ENCODE measurements at regions not wholly inside any gene's neighbourhood (a gene's known extent, or its start where the extent isn't known, plus 50 kb on each side); places are given as distances from the start of the nearest gene placed in this dataset.

- no peak for DNase-seq (ENCODE audit: low read depth in 4 of 4, low spot score in 3 of 4)
Measured at GRCh38 chr5:110218981-110219380, 507.5 kb downstream of the TMEM232 start.

- no peak for DNase-seq (ENCODE audit: low read depth in 4 of 4, low spot score in 3 of 4)
Measured at GRCh38 chr5:110219769-110220168, 506.7 kb downstream of the TMEM232 start.

DNA sequence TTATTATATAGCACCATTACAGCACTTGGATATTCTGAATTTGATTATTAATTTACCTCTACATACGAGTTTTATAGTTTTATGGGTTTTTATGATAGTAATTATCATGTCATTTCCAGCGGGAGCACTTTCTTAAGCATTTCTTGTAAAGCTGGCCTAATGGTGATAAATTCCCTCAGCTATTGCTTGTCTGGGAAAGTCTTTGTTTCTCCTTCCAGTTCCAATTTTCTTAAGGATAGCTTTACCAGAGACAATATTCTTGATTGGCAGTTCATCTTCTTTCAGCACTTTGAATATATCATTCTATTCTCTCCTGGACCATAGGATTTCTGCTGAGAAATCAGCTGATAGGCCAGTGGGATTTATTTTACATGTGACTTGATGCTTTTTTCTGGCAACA is 505.4 kb downstream of the TMEM232 start:
- no peak for DNase-seq (ENCODE audit: low read depth in 4 of 4, low spot score in 3 of 4)

GRCh38 chr5:110224050-110224449 is 502.4 kb downstream of the TMEM232 start:
- no peak for DNase-seq (ENCODE audit: low read depth in 4 of 4, low spot score in 3 of 4)

- no peak for DNase-seq (ENCODE audit: low read depth in 4 of 4, low spot score in 3 of 4)
Measured at GRCh38 chr5:110225949-110226348, 500.5 kb downstream of the TMEM232 start.

- DNase-seq (ENCODE audit: low read depth in 4 of 4, low spot score in 3 of 4): no peak
Measured at GRCh38 chr5:110239786-110240185, 486.7 kb downstream of the TMEM232 start.

DNA sequence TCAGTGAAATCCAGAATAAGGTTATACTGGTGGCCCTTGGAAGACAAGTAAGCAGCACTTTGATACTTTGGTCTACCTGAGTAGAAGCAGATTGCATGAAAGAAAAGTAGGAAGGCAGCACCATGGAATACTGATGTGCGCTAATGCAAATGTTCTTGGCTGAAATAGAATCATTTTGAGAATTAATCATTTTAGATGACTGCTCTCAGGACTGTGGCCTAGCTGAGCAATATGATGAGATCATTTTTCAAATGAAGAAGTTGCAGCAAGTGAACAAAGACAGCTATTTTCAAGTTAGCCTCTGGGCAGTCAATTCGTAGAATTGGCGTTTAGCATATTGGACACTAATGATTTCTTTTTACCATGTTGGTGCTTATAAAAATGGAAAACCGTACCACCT is 483.5 kb downstream of the TMEM232 start:
- DNase-seq (ENCODE audit: low read depth in 4 of 4, low spot score in 3 of 4): no peak

GRCh38 chr5:110248921-110249320 is 477.6 kb downstream of the TMEM232 start:
- no peak for DNase-seq (ENCODE audit: low read depth in 4 of 4, low spot score in 3 of 4)

DNA sequence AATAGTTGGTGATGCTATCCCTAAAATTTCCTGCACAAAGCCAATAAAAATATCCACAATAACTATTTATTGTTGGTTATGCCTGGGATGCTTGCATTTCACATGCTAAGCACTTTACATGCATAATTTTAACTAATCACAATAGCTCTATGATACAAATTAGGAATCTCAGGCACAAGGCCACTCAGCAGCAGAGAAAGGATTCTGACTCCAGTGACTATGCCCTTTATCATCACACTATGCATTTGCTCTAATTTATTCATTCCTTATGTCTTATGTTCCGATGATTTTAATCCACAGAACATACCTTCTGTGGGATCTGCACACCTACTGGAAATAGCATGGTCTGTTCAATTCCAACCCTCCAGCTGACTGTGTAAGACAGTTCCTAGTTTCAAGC is 476.1 kb downstream of the TMEM232 start:
- DNase-seq (ENCODE audit: low read depth in 4 of 4, low spot score in 3 of 4): no peak

- no peak for DNase-seq (ENCODE audit: low read depth in 4 of 4, low spot score in 3 of 4)
Measured at GRCh38 chr5:110250755-110251154, 475.7 kb downstream of the TMEM232 start.

GRCh38 chr5:110251366-110251765 is 475.1 kb downstream of the TMEM232 start:
- DNase-seq (ENCODE audit: low read depth in 4 of 4, low spot score in 3 of 4): no peak

GRCh38 chr5:110255194-110255593 is 471.3 kb downstream of the TMEM232 start:
- no peak for DNase-seq (ENCODE audit: low read depth in 4 of 4, low spot score in 3 of 4)

- DNase-seq (ENCODE audit: low read depth in 4 of 4, low spot score in 3 of 4): no peak
Measured at GRCh38 chr5:110256298-110256697, 470.2 kb downstream of the TMEM232 start.

DNA sequence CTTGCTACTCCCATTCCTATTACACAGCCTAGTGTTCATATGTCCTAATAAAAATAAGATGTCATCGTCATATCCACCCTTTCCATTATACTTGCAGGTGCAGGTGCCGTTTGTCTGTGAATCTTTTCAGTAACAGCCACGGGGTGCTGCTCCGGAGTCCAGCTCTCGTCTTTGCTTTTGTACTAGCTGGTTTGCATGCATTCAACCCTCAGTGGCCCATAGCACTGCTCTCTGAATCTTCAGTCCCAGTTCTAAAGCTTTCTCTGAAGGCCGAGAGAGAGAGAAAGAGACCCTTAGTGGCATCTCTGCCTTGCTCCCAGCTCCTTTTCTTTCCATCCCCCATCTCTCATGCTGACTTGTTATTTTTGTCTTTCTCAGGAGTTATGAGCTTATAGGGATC is 468.5 kb downstream of the TMEM232 start:
- no peak for DNase-seq (ENCODE audit: low read depth in 4 of 4, low spot score in 3 of 4)

- no peak for DNase-seq (ENCODE audit: low read depth in 4 of 4, low spot score in 3 of 4)
Measured at GRCh38 chr5:110258460-110259216, 467.8 kb downstream of the TMEM232 start.

GRCh38 chr5:110262749-110263148 is 463.7 kb downstream of the TMEM232 start:
- DNase-seq (ENCODE audit: low read depth in 4 of 4, low spot score in 3 of 4): no peak

GRCh38 chr5:110264661-110265060 is 461.8 kb downstream of the TMEM232 start:
- no peak for DNase-seq (ENCODE audit: low read depth in 4 of 4, low spot score in 3 of 4)

DNA sequence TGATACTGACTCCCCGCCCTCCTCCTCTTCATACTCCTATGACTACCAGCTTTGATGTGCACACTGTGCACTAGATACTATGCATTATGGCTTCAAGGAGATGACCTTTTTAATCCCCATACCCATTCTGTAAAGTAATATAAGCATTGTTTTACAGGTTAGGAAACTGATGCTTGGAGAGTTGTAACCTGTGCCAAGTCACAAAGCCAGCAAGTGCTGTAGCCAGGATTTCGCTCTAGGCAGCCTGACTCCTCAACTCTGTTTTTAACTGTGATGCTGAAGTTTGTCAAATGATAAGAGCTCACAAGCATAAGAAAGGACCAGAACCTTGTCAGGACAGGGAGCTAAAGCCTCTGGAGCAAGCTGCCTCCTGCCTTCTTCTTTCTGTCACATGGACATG is 461.3 kb downstream of the TMEM232 start:
- DNase-seq (ENCODE audit: low read depth in 4 of 4, low spot score in 3 of 4): no peak

- no peak for DNase-seq (ENCODE audit: low read depth in 4 of 4, low spot score in 3 of 4)
Measured at GRCh38 chr5:110267714-110268113, 458.8 kb downstream of the TMEM232 start.

GRCh38 chr5:110268283-110268682 is 458.2 kb downstream of the TMEM232 start:
- no peak for DNase-seq (ENCODE audit: low read depth in 4 of 4, low spot score in 3 of 4)

- no peak for DNase-seq (ENCODE audit: low read depth in 4 of 4, low spot score in 3 of 4)
Measured at GRCh38 chr5:110268985-110269384, 457.5 kb downstream of the TMEM232 start.

GRCh38 chr5:110269478-110270142 is 456.9 kb downstream of the TMEM232 start:
- no peak for DNase-seq (ENCODE audit: low read depth in 4 of 4, low spot score in 3 of 4)

All from right renal pelvis (tissue), 4 donors.